GM23338 (cell line): ENCODE measurements at regions not wholly inside any gene's neighbourhood (a gene's known extent, or its start where the extent isn't known, plus 50 kb on each side); places are given as distances from the start of the nearest gene placed in this dataset.
A peak's percentile ranks its signal among the peaks of the same experiment; 100 is the strongest.

Experiments used
- ATAC-seq: fragments of 200-7000 bp; cut with Tn5 transposase; 3 replicates; pipeline ENCODE4 v1.9.1; 2020
- DNase-seq: peaks from one replicate; pipeline ENCODE4 v3.0.0-alpha.2; 2015; ENCODE audit warnings: low spot score
- H2AFZ ChIP-seq: fragments of 200-600 bp; sonication (generic); 2 replicates; pipeline ENCODE4 v1.8.0; 2016; ENCODE audit warnings: antibody characterized with exemption, mild to moderate bottlenecking, moderate library complexity
- H3F3A ChIP-seq: fragments of 200-600 bp; sonication (generic); replicated peaks from 2 replicates; pipeline ENCODE4 v1.8.0; 2017; ENCODE audit warnings: antibody characterized with exemption, mixed run types, low read depth
- H3K27ac ChIP-seq: fragments of 200-600 bp; sonication (generic); 2 replicates; pipeline ENCODE4 v1.6.1; 2016; ENCODE audit warnings: low read depth
- H3K27me3 ChIP-seq: fragments of 200-600 bp; sonication (generic); 2 replicates; pipeline ENCODE4 v1.8.0; 2016; ENCODE audit warnings: mild to moderate bottlenecking, mixed run types, moderate library complexity; ENCODE audit not compliant: insufficient read depth
- H3K36me3 ChIP-seq: fragments of 200-600 bp; sonication (generic); 2 replicates; pipeline ENCODE4 v1.8.0; 2016; ENCODE audit warnings: mild to moderate bottlenecking; ENCODE audit not compliant: insufficient read depth
- H3K4me1 ChIP-seq: fragments of 200-600 bp; sonication (generic); 2 replicates; pipeline ENCODE4 v1.8.0; 2016; ENCODE audit warnings: mild to moderate bottlenecking, moderate library complexity; ENCODE audit not compliant: insufficient read depth
- H3K4me2 ChIP-seq: fragments of 200-600 bp; sonication (generic); 2 replicates; pipeline ENCODE4 v1.7.1; 2017; ENCODE audit warnings: mixed run types
- H3K4me3 ChIP-seq: fragments of 200-600 bp; sonication (generic); 2 replicates; pipeline ENCODE4 v1.6.1; 2016; ENCODE audit warnings: mixed run types
- H3K79me2 ChIP-seq: fragments of 200-600 bp; sonication (generic); replicated peaks from 2 replicates; pipeline ENCODE4 v1.8.0; 2017; ENCODE audit warnings: mild to moderate bottlenecking; ENCODE audit not compliant: insufficient read depth
- H3K9me2 ChIP-seq: fragments of 200-600 bp; sonication (generic); 2 replicates; pipeline ENCODE4 v1.8.0; 2017; ENCODE audit not compliant: insufficient read depth
- H4K20me1 ChIP-seq: fragments of 200-600 bp; sonication (generic); replicated peaks from 2 replicates; pipeline ENCODE4 v1.8.0; 2017; ENCODE audit warnings: mild to moderate bottlenecking; ENCODE audit not compliant: insufficient read depth
- H3K27ac Mint-ChIP-seq: 2 replicates; pipeline ENCODE4 v1.8.0; 2020; ENCODE audit warnings: inconsistent platforms, mild to moderate bottlenecking, moderate library complexity, mixed read lengths
- H3K27me3 Mint-ChIP-seq: 3 replicates; pipeline ENCODE4 v1.8.0; 2022; ENCODE audit warnings: low read depth, mild to moderate bottlenecking, moderate library complexity, mixed read lengths, inconsistent platforms; ENCODE audit not compliant: insufficient read depth, poor library complexity
- H3K36me3 Mint-ChIP-seq: 3 replicates; pipeline ENCODE4 v1.8.0; 2021; ENCODE audit warnings: low read depth, mild to moderate bottlenecking, inconsistent platforms, moderate library complexity, mixed read lengths
- H3K4me1 Mint-ChIP-seq: 3 replicates; pipeline ENCODE4 v1.8.0; 2020; ENCODE audit warnings: mild to moderate bottlenecking, inconsistent platforms, mixed read lengths
- H3K4me3 Mint-ChIP-seq: 3 replicates; pipeline ENCODE4 v1.8.0; 2021; ENCODE audit warnings: moderate library complexity, mild to moderate bottlenecking, inconsistent platforms, mixed read lengths
- H3K9me3 Mint-ChIP-seq: 3 replicates; pipeline ENCODE4 v1.8.0; 2020; ENCODE audit warnings: moderate library complexity, mild to moderate bottlenecking, inconsistent platforms, mixed read lengths
- CTCF ChIP-seq, 2 experiments: fragments of 200-600 bp in 1 of 2; sonication (generic) in 1 of 2; conservative IDR thresholded peaks; 2 replicates each; pipeline versions ENCODE4 v1.5.1 to v1.6.1; 2016 to 2017; ENCODE audit warnings: antibody characterized with exemption in 2 of 2, low read depth in 2 of 2, mild to moderate bottlenecking in 2 of 2, moderate library complexity in 1 of 2
- EZH2phosphoT487 ChIP-seq: fragments of 200-600 bp; sonication (generic); IDR thresholded peaks from one replicate; pipeline ENCODE4 v1.8.1; 2018; ENCODE audit warnings: antibody characterized with exemption; ENCODE audit not compliant: unreplicated experiment
- JUNB ChIP-seq: IDR thresholded peaks from one replicate; pipeline ENCODE4 v1.6.1; 2016; ENCODE audit warnings: antibody characterized with exemption; ENCODE audit not compliant: unreplicated experiment
- NANOG ChIP-seq: IDR thresholded peaks from 2 replicates; pipeline ENCODE4 v1.6.1; 2016; ENCODE audit warnings: antibody characterized with exemption, borderline replicate concordance
- POLR2AphosphoS5 ChIP-seq: IDR thresholded peaks from 2 replicates; pipeline ENCODE4 v1.6.1; 2016; ENCODE audit warnings: antibody characterized with exemption, low read depth
- STAT1 ChIP-seq: IDR thresholded peaks from one replicate; pipeline ENCODE4 v1.6.1; 2016; ENCODE audit warnings: antibody characterized with exemption; ENCODE audit not compliant: unreplicated experiment
- ZNF331 ChIP-seq: fragments of 250-450 bp; sonication (Bioruptor Pico); IDR thresholded peaks from 2 replicates; pipeline ENCODE4 v1.5.0; 2020; ENCODE audit warnings: low read depth, mild to moderate bottlenecking, moderate library complexity
- TF ChIP-seq, protein P1 (sequence below): IDR thresholded peaks from 2 replicates; pipeline ENCODE4 v1.6.1; 2016; ENCODE audit warnings: antibody characterized with exemption
- TF ChIP-seq, protein P2 (sequence below): IDR thresholded peaks from one replicate; pipeline ENCODE4 v1.6.1; 2018; ENCODE audit warnings: antibody characterized with exemption; ENCODE audit not compliant: unreplicated experiment

DNA sequence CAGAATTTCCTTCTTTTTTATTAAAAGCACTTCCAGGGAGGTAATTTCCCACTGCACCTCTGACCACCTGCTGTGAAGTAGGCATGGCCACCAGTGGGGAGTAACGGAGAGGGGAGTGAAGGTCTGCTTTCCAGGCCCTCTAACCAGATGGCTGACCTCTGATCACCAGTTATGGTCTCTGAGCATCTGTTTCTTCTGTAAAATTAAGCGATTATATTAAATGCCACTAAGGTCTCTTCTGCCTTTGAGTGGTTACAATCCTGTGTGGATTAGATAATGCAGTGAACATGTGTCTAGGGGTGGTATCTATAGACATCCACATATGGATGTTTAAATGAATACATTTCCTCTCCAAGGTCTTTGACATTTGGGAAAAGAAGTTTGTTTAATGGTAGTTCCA is 199.6 kb downstream of the HERPUD2 start:
- no peaks in the 10 kb centered on the region for H3K9me3 Mint-ChIP-seq
- Histone ChIP-seq H2AFZ (no peak overlapping the region), H3K27ac (no peak overlapping the region), H3K27me3 (no peaks in the 10 kb centered on the region), H3K4me3 (no peak overlapping the region), H3K36me3 (no peaks in the 10 kb centered on the region), H3K4me2 (no peak overlapping the region), H3K9me2 (peaks cover 8% of the 10 kb centered on the region; the same call in 1 of the 2 replicates), H3K4me1 (no peaks in the 10 kb centered on the region), H3F3A (no peaks in the 10 kb centered on the region), H3K79me2 (no peaks in the 10 kb centered on the region), H4K20me1 (no peaks in the 10 kb centered on the region)
- DNase-seq (no peak), ATAC-seq (no peak)
- H3K4me1 Mint-ChIP-seq, result peaks cover 7% of the 10 kb centered on the region; the same call in 2 of the 3 replicates
- no peak for TF ChIP-seq CTCF (conservative IDR thresholded peaks at IDR 0.05; ENCODE audit: low read depth in 2 of 2)
- H3K27me3 Mint-ChIP-seq, result peaks cover 8% of the 10 kb centered on the region
- H3K4me3 Mint-ChIP-seq, result no peak overlapping the region
- H3K27ac Mint-ChIP-seq, result no peak overlapping the region
- H3K36me3 Mint-ChIP-seq, result no peaks in the 10 kb centered on the region

- Histone ChIP-seq H3K36me3 (no peaks in the 10 kb centered on the region), H3K4me1 (no peaks in the 10 kb centered on the region), H3K4me2 (no peak overlapping the region), H2AFZ (no peak overlapping the region), H3K9me2 (peaks cover 8% of the 10 kb centered on the region; the same call in 1 of the 2 replicates), H3K4me3 (no peak overlapping the region), H3F3A (no peaks in the 10 kb centered on the region), H3K79me2 (no peaks in the 10 kb centered on the region), H4K20me1 (no peaks in the 10 kb centered on the region), H3K27me3 (no peaks in the 10 kb centered on the region), H3K27ac (no peak overlapping the region)
- DNase-seq (no peak), ATAC-seq (no peak)
- Mint-ChIP-seq H3K4me3 (no peak overlapping the region), H3K27me3 (peaks cover 8% of the 10 kb centered on the region), H3K9me3 (no peaks in the 10 kb centered on the region), H3K4me1 (peaks cover 8% of the 10 kb centered on the region; the same call in 2 of the 3 replicates), H3K36me3 (no peaks in the 10 kb centered on the region), H3K27ac (0 out of 2 replicates have a peak overlapping the region, but pooled peaks have one; percentile 28)
- TF ChIP-seq POLR2AphosphoS5 (no peak), JUNB (no peak), CTCF (conservative IDR thresholded peaks at IDR 0.05; ENCODE audit: low read depth in 2 of 2) (no peak), STAT1 (no peak), ZNF331 (CRISPR knock-in tag) (no peak), NANOG (no peak), EZH2phosphoT487 (no peak)
- TF ChIP-seq, protein P1, sequence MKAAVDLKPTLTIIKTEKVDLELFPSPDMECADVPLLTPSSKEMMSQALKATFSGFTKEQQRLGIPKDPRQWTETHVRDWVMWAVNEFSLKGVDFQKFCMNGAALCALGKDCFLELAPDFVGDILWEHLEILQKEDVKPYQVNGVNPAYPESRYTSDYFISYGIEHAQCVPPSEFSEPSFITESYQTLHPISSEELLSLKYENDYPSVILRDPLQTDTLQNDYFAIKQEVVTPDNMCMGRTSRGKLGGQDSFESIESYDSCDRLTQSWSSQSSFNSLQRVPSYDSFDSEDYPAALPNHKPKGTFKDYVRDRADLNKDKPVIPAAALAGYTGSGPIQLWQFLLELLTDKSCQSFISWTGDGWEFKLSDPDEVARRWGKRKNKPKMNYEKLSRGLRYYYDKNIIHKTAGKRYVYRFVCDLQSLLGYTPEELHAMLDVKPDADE, result no peak
- TF ChIP-seq, protein P2, sequence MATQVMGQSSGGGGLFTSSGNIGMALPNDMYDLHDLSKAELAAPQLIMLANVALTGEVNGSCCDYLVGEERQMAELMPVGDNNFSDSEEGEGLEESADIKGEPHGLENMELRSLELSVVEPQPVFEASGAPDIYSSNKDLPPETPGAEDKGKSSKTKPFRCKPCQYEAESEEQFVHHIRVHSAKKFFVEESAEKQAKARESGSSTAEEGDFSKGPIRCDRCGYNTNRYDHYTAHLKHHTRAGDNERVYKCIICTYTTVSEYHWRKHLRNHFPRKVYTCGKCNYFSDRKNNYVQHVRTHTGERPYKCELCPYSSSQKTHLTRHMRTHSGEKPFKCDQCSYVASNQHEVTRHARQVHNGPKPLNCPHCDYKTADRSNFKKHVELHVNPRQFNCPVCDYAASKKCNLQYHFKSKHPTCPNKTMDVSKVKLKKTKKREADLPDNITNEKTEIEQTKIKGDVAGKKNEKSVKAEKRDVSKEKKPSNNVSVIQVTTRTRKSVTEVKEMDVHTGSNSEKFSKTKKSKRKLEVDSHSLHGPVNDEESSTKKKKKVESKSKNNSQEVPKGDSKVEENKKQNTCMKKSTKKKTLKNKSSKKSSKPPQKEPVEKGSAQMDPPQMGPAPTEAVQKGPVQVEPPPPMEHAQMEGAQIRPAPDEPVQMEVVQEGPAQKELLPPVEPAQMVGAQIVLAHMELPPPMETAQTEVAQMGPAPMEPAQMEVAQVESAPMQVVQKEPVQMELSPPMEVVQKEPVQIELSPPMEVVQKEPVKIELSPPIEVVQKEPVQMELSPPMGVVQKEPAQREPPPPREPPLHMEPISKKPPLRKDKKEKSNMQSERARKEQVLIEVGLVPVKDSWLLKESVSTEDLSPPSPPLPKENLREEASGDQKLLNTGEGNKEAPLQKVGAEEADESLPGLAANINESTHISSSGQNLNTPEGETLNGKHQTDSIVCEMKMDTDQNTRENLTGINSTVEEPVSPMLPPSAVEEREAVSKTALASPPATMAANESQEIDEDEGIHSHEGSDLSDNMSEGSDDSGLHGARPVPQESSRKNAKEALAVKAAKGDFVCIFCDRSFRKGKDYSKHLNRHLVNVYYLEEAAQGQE, result no peak
Observed at GRCh38 chr7:35494407-35494806, 200.5 kb downstream of the HERPUD2 start.
